IPS-18a (cell line): ENCODE measurements at regions not wholly inside any gene's neighbourhood (a gene's known extent, or its start where the extent isn't known, plus 50 kb on each side); places are given as distances from the start of the nearest gene placed in this dataset.

ENCODE experiments used
- H3K27ac ChIP-seq: one replicate; pipeline ENCODE4 v1.5.1; 2013; ENCODE audit warnings: low read length
- H3K27me3 ChIP-seq: one replicate; pipeline ENCODE4 v1.6.1; 2013; ENCODE audit warnings: mild to moderate bottlenecking, low read length; ENCODE audit not compliant: control insufficient read depth, insufficient read depth
- H3K36me3 ChIP-seq: one replicate; pipeline ENCODE4 v1.6.1; 2013; ENCODE audit warnings: low read depth, low read length; ENCODE audit not compliant: control insufficient read depth
- H3K4me1 ChIP-seq: one replicate; pipeline ENCODE4 v1.6.1; 2013; ENCODE audit warnings: low read depth, low read length; ENCODE audit not compliant: control insufficient read depth
- H3K4me3 ChIP-seq: one replicate; pipeline ENCODE4 v1.5.1; 2013; ENCODE audit warnings: low read length
- H3K9ac ChIP-seq: one replicate; pipeline ENCODE4 v1.6.1; 2013; ENCODE audit warnings: mild to moderate bottlenecking, low read length, moderate library complexity
- H3K9me3 ChIP-seq: one replicate; pipeline ENCODE4 v1.6.1; 2013; ENCODE audit warnings: low read depth, low read length; ENCODE audit not compliant: control insufficient read depth

DNA sequence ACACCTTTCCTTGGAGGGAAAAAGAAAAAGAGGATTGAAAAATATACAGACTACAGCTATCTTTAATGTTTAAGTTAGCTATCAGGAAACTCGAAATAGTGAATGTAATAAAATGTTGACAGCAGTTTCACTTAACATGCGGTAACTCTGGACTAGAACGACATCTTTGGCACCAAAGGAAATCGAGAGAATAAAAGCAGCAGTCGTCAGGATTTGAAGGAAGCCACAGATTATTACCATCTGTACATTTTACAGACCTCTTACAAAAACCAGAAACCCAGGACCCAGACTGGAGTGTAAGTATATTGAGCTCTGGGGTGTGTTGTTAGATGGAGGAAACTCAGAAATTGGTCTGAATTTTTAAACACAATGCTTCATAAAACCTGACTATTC lies 51.6 kb upstream of the STOX2 start:
- Histone ChIP-seq H3K36me3 (no peaks in the 10 kb centered on the region), H3K9ac (no peak overlapping the region), H3K4me3 (no peak overlapping the region), H3K4me1 (peaks cover 4% of the 10 kb centered on the region), H3K27me3 (no peaks in the 10 kb centered on the region), H3K9me3 (no peaks in the 10 kb centered on the region), H3K27ac (no peak overlapping the region)
